ENCODE measurements at regions not wholly inside any gene's neighbourhood (a gene's known extent, or its start where the extent isn't known, plus 50 kb on each side); places are given as distances from the start of the nearest gene placed in this dataset.

GRCh38 chr3:102180280-102180931, 254.4 kb upstream of the ZPLD1 start:
- H2BK5ac ChIP-seq (ENCODE audit: low read length): no peak overlapping the region
- H2AK5ac ChIP-seq (ENCODE audit: low read depth, low read length): no peak overlapping the region

DNA sequence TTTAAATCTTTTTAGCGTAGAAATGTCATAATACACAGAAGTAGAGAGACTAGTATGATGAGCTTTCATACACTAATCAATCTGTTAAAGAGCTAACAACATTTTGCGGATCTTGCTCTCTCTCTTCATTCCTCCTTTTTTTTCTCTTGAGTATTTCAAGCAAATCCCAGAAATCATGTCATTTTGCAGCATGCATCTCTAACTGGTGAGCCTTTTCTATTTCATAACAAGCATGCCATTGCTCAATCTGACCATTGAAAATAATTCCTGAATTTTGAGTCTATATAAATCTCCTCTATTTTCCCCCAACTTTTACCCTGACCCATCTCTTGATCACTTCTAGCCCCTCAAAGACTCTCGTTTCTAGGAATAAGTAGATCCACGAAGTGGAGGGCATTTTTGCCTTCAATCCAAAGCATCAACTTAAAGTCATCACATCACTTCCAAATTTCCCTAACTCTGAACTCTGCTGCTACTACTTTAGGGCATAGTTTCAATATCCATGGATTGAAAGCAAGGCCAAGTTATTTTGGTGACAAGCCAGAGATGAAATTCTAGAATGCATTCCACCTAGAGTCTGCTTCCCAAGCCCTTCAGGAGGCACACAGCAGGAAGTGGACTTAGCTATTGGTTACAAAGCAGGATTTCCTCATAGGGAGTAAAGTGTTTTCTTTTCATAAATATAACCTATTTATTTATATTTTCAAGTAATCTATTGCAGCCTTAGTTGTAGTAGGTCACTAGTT, 253.5 kb upstream of the ZPLD1 start:
- no peak overlapping the region for H3K4me3 ChIP-seq (ENCODE audit: low read length in 2 of 2)
- H4K8ac ChIP-seq (ENCODE audit: low read depth, low read length): no peak overlapping the region
- WGBS, 2 donors (ENCODE audit: extremely low coverage in 2 of 2, insufficient read length in 2 of 2, insufficient replicate concordance in 1 of 2): no CpG with 5 or more reads among the region's 4 CpGs
- no peak overlapping the region for H2BK15ac ChIP-seq (ENCODE audit: low read length)
- H3K79me1 ChIP-seq (ENCODE audit: low read depth, low read length): no peaks in the 10 kb centered on the region
- H2BK5ac ChIP-seq (ENCODE audit: low read length): no peak overlapping the region
- no peak overlapping the region for H3K9ac ChIP-seq (ENCODE audit: low read depth, low read length, poor library complexity)
- no peaks in the 10 kb centered on the region for H3K9me3 ChIP-seq (replicated peaks in 1 of 2; ENCODE audit: control insufficient read depth in 2 of 2, insufficient read depth in 1 of 2, low read depth in 1 of 2, low read length in 2 of 2)
- no peak overlapping the region for H3K18ac ChIP-seq (ENCODE audit: low read length)
- peaks cover 5 to 12% of the 10 kb centered on the region in 2 donors for H3K4me1 ChIP-seq (ENCODE audit: control insufficient read depth in 2 of 2, insufficient read depth in 1 of 2, low read depth in 1 of 2, low read length in 2 of 2)
- H4K91ac ChIP-seq (ENCODE audit: low read depth, low read length, poor library complexity): no peak overlapping the region
- no peaks in the 10 kb centered on the region for H3K27me3 ChIP-seq (ENCODE audit: control insufficient read depth in 3 of 3, insufficient read depth in 3 of 3, low read depth in 1 of 3, low read length in 3 of 3)
- H3K36me3 ChIP-seq (replicated peaks in 1 of 2; ENCODE audit: control insufficient read depth in 2 of 2, insufficient read depth in 2 of 2, low read length in 2 of 2): no peaks in the 10 kb centered on the region
- no peak overlapping the region for H3K27ac ChIP-seq (replicated peaks; ENCODE audit: low read length)
- no peak overlapping the region for H3K14ac ChIP-seq (ENCODE audit: low read length)
- no peak overlapping the region for H3K4ac ChIP-seq (ENCODE audit: low read length)
- no peak overlapping the region for H3K4me2 ChIP-seq (ENCODE audit: insufficient read depth, low read length, poor library complexity, severe bottlenecking)
- H2BK12ac ChIP-seq (ENCODE audit: low read length): no peak overlapping the region
- H2AFZ ChIP-seq (ENCODE audit: low read length): no peak overlapping the region
- no peak for DNase-seq (ENCODE audit: low spot score)
- H3K23ac ChIP-seq (ENCODE audit: low read depth, low read length, poor library complexity): no peak overlapping the region
- no peak overlapping the region for H2BK120ac ChIP-seq (ENCODE audit: low read depth, low read length)
- H2AK5ac ChIP-seq (ENCODE audit: low read depth, low read length): no peak overlapping the region

More at GRCh38 chr3:102180280-102180931, 254.4 kb upstream of the ZPLD1 start:
- H2BK120ac ChIP-seq (ENCODE audit: low read depth, low read length): no peak overlapping the region
- H3K9ac ChIP-seq (ENCODE audit: low read depth, low read length, poor library complexity): no peak overlapping the region
- no peaks in the 10 kb centered on the region for H3K9me3 ChIP-seq (replicated peaks in 1 of 2; ENCODE audit: control insufficient read depth in 2 of 2, insufficient read depth in 1 of 2, low read depth in 1 of 2, low read length in 2 of 2)
- H4K8ac ChIP-seq (ENCODE audit: low read depth, low read length): no peak overlapping the region
- no peak overlapping the region for H3K14ac ChIP-seq (ENCODE audit: low read length)
- H3K18ac ChIP-seq (ENCODE audit: low read length): no peak overlapping the region
- H3K27me3 ChIP-seq (ENCODE audit: control insufficient read depth in 3 of 3, insufficient read depth in 3 of 3, low read depth in 1 of 3, low read length in 3 of 3): no peaks in the 10 kb centered on the region
- H3K4ac ChIP-seq (ENCODE audit: low read length): no peak overlapping the region
- H4K91ac ChIP-seq (ENCODE audit: low read depth, low read length, poor library complexity): no peak overlapping the region
- no peak overlapping the region for H3K27ac ChIP-seq (replicated peaks; ENCODE audit: low read length)
- no peak for DNase-seq (ENCODE audit: low spot score)
- H3K36me3 ChIP-seq (replicated peaks in 1 of 2; ENCODE audit: control insufficient read depth in 2 of 2, insufficient read depth in 2 of 2, low read length in 2 of 2): no peaks in the 10 kb centered on the region
- H3K4me1 ChIP-seq (ENCODE audit: control insufficient read depth in 2 of 2, insufficient read depth in 1 of 2, low read depth in 1 of 2, low read length in 2 of 2): peaks cover 5 to 12% of the 10 kb centered on the region in 2 donors
- no peak overlapping the region for H2AFZ ChIP-seq (ENCODE audit: low read length)
- H3K79me1 ChIP-seq (ENCODE audit: low read depth, low read length): no peaks in the 10 kb centered on the region
- no peak overlapping the region for H2BK12ac ChIP-seq (ENCODE audit: low read length)
- no CpG with 5 or more reads among the region's 7 CpGs for WGBS, 2 donors (ENCODE audit: extremely low coverage in 2 of 2, insufficient read length in 2 of 2, insufficient replicate concordance in 1 of 2)
- H3K23ac ChIP-seq (ENCODE audit: low read depth, low read length, poor library complexity): no peak overlapping the region
- H3K4me3 ChIP-seq (ENCODE audit: low read length in 2 of 2): no peak overlapping the region
- H2BK15ac ChIP-seq (ENCODE audit: low read length): no peak overlapping the region
- no peak overlapping the region for H3K4me2 ChIP-seq (ENCODE audit: insufficient read depth, low read length, poor library complexity, severe bottlenecking)

GRCh38 chr3:102182162-102182561, 252.7 kb upstream of the ZPLD1 start:
- Histone ChIP-seq H3K27ac (replicated peaks; ENCODE audit: low read length) (no peak overlapping the region), H3K4me2 (ENCODE audit: insufficient read depth, low read length, poor library complexity, severe bottlenecking) (no peak overlapping the region), H3K9me3 (replicated peaks in 1 of 2; ENCODE audit: control insufficient read depth in 2 of 2, insufficient read depth in 1 of 2, low read depth in 1 of 2, low read length in 2 of 2) (no peaks in the 10 kb centered on the region), H2BK120ac (ENCODE audit: low read depth, low read length) (no peak overlapping the region), H2BK5ac (ENCODE audit: low read length) (no peak overlapping the region), H3K4me3 (ENCODE audit: low read length in 2 of 2) (no peak overlapping the region), H3K79me1 (ENCODE audit: low read depth, low read length) (no peaks in the 10 kb centered on the region), H3K4me1 (ENCODE audit: control insufficient read depth in 2 of 2, insufficient read depth in 1 of 2, low read depth in 1 of 2, low read length in 2 of 2) (peaks cover 5 to 12% of the 10 kb centered on the region in 2 donors), H3K18ac (ENCODE audit: low read length) (no peak overlapping the region), H4K8ac (ENCODE audit: low read depth, low read length) (no peak overlapping the region), H4K91ac (ENCODE audit: low read depth, low read length, poor library complexity) (no peak overlapping the region), H3K14ac (ENCODE audit: low read length) (no peak overlapping the region), H2BK15ac (ENCODE audit: low read length) (no peak overlapping the region), H2AFZ (ENCODE audit: low read length) (no peak overlapping the region), H3K23ac (ENCODE audit: low read depth, low read length, poor library complexity) (no peak overlapping the region), H3K36me3 (replicated peaks in 1 of 2; ENCODE audit: control insufficient read depth in 2 of 2, insufficient read depth in 2 of 2, low read length in 2 of 2) (no peaks in the 10 kb centered on the region), H3K4ac (ENCODE audit: low read length) (no peak overlapping the region), H3K27me3 (ENCODE audit: control insufficient read depth in 3 of 3, insufficient read depth in 3 of 3, low read depth in 1 of 3, low read length in 3 of 3) (no peaks in the 10 kb centered on the region), H2AK5ac (ENCODE audit: low read depth, low read length) (no peak overlapping the region), H2BK12ac (ENCODE audit: low read length) (no peak overlapping the region), H3K9ac (ENCODE audit: low read depth, low read length, poor library complexity) (no peak overlapping the region)
- DNase-seq (ENCODE audit: low spot score): no peak
- no CpG with 5 or more reads among the region's 5 CpGs for WGBS, 2 donors (ENCODE audit: extremely low coverage in 2 of 2, insufficient read length in 2 of 2, insufficient replicate concordance in 1 of 2)

- Histone ChIP-seq H3K9me3 (replicated peaks in 1 of 2; ENCODE audit: control insufficient read depth in 2 of 2, insufficient read depth in 1 of 2, low read depth in 1 of 2, low read length in 2 of 2) (no peaks in the 10 kb centered on the region), H3K9ac (ENCODE audit: low read depth, low read length, poor library complexity) (no peak overlapping the region), H3K27me3 (ENCODE audit: control insufficient read depth in 3 of 3, insufficient read depth in 3 of 3, low read depth in 1 of 3, low read length in 3 of 3) (no peaks in the 10 kb centered on the region), H3K4me1 (ENCODE audit: control insufficient read depth in 2 of 2, insufficient read depth in 1 of 2, low read depth in 1 of 2, low read length in 2 of 2) (peaks cover 5 to 12% of the 10 kb centered on the region in 2 donors), H2BK5ac (ENCODE audit: low read length) (no peak overlapping the region), H3K36me3 (replicated peaks in 1 of 2; ENCODE audit: control insufficient read depth in 2 of 2, insufficient read depth in 2 of 2, low read length in 2 of 2) (no peaks in the 10 kb centered on the region), H3K18ac (ENCODE audit: low read length) (no peak overlapping the region), H3K14ac (ENCODE audit: low read length) (no peak overlapping the region), H3K79me1 (ENCODE audit: low read depth, low read length) (no peaks in the 10 kb centered on the region), H2BK12ac (ENCODE audit: low read length) (no peak overlapping the region), H2BK120ac (ENCODE audit: low read depth, low read length) (no peak overlapping the region), H3K4me2 (ENCODE audit: insufficient read depth, low read length, poor library complexity, severe bottlenecking) (no peak overlapping the region), H3K4ac (ENCODE audit: low read length) (no peak overlapping the region), H2AFZ (ENCODE audit: low read length) (peak overlapping the region; percentile 26), H3K23ac (ENCODE audit: low read depth, low read length, poor library complexity) (no peak overlapping the region), H4K91ac (ENCODE audit: low read depth, low read length, poor library complexity) (no peak overlapping the region), H3K27ac (replicated peaks; ENCODE audit: low read length) (peak overlapping the region; percentile 68), H2AK5ac (ENCODE audit: low read depth, low read length) (no peak overlapping the region), H3K4me3 (ENCODE audit: low read length in 2 of 2) (no peak overlapping the region), H4K8ac (ENCODE audit: low read depth, low read length) (no peak overlapping the region), H2BK15ac (ENCODE audit: low read length) (no peak overlapping the region)
- WGBS, 2 donors (ENCODE audit: extremely low coverage in 2 of 2, insufficient read length in 2 of 2, insufficient replicate concordance in 1 of 2): no CpG with 5 or more reads among the region's 1 CpG
- no peak for DNase-seq (ENCODE audit: low spot score)
These were observed 251.6 kb upstream of the ZPLD1 start for GRCh38 chr3:102183186-102183585.
